Retinal pigment epithelial cell (primary cell): ENCODE measurements at regions not wholly inside any gene's neighbourhood (a gene's known extent, or its start where the extent isn't known, plus 50 kb on each side); places are given as distances from the start of the nearest gene placed in this dataset.
A peak's percentile ranks its signal among the peaks of the same experiment; 100 is the strongest.

Experiments used
- DNase-seq: peaks from one replicate; pipeline ENCODE4 v3.0.0-alpha.2; 2010; ENCODE audit warnings: low read depth
- H3K4me3 ChIP-seq: 2 replicates; pipeline ENCODE4 v1.5.1; 2011; ENCODE audit warnings: mild to moderate bottlenecking, low read length, control low read depth, moderate library complexity
- CTCF ChIP-seq: conservative IDR thresholded peaks from 2 replicates; pipeline ENCODE4 v1.5.1; 2011; ENCODE audit warnings: low read depth, low read length, control low read depth, inconsistent platforms

GRCh38 chr2:17252258-17252657, 266.0 kb downstream of the RAD51AP2 start:
- TF ChIP-seq CTCF, result no peak
- DNase-seq, result no peak
- no peak overlapping the region for H3K4me3 ChIP-seq

GRCh38 chr2:17251171-17251570, 267.1 kb downstream of the RAD51AP2 start:
- DNase-seq, result no peak
- no peak for TF ChIP-seq CTCF
- no peak overlapping the region for H3K4me3 ChIP-seq

GRCh38 chr2:17249249-17249648, 269.0 kb downstream of the RAD51AP2 start:
- TF ChIP-seq CTCF, result no peak

GRCh38 chr2:17245906-17246305, 272.3 kb downstream of the RAD51AP2 start:
- TF ChIP-seq CTCF, result no peak
- no peak overlapping the region for H3K4me3 ChIP-seq
- DNase-seq, result peak; percentile 72

More at GRCh38 chr2:17249249-17249648, 269.0 kb downstream of the RAD51AP2 start:
- no peak for DNase-seq
- H3K4me3 ChIP-seq, result no peak overlapping the region

GRCh38 chr2:17242813-17243485, 275.3 kb downstream of the RAD51AP2 start:
- no peak for DNase-seq
- H3K4me3 ChIP-seq, result no peak overlapping the region
- no peak for TF ChIP-seq CTCF

DNA sequence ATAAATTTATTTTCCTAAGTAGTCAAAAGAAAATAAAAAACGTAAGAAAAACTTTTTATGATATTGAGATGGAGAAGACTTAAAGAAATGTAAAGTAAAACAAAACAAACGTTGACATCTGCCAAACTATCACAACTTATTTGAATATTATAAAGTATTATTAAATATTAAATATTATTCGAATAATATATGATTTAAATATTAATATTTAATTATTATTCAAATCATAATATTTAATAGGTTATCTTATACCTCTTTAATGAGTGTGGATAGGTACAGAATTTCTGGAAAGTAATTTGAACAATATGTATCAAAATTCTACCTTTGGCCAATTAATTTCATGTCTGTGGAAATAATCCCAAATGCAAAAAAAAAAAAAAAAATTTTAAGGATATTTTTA, 278.7 kb downstream of the RAD51AP2 start:
- no peak for TF ChIP-seq CTCF
- no peak for DNase-seq
- H3K4me3 ChIP-seq, result no peak overlapping the region

GRCh38 chr2:17235167-17235566, 283.1 kb downstream of the RAD51AP2 start:
- no peak for DNase-seq
- no peak for TF ChIP-seq CTCF
- no peak overlapping the region for H3K4me3 ChIP-seq
